H9 (cell line): ENCODE measurements at regions not wholly inside any gene's neighbourhood (a gene's known extent, or its start where the extent isn't known, plus 50 kb on each side); places are given as distances from the start of the nearest gene placed in this dataset.

Source experiments
- DNase-seq: peaks from one replicate; pipeline ENCODE4 v3.0.0-alpha.2; 2017
- H2AFZ ChIP-seq: one replicate; pipeline ENCODE4 v1.6.1; 2013; ENCODE audit warnings: mild to moderate bottlenecking, low read length, control low read depth, moderate library complexity
- H2AK5ac ChIP-seq: 2 replicates; pipeline ENCODE4 v1.6.1; 2013; ENCODE audit warnings: low read length, control low read depth, mixed read lengths; ENCODE audit not compliant: insufficient read length
- H2BK120ac ChIP-seq: one replicate; pipeline ENCODE4 v1.6.1; 2013; ENCODE audit warnings: low read depth, mild to moderate bottlenecking, low read length, control low read depth, inconsistent platforms; ENCODE audit not compliant: poor library complexity, severe bottlenecking
- H2BK12ac ChIP-seq: 2 replicates; pipeline ENCODE4 v1.6.1; 2013; ENCODE audit warnings: low read length, control low read depth, mixed read lengths, low read depth; ENCODE audit not compliant: insufficient read length
- H2BK15ac ChIP-seq: 2 replicates; pipeline ENCODE4 v1.6.1; 2013; ENCODE audit warnings: low read depth, low read length, control low read depth
- H2BK20ac ChIP-seq: one replicate; pipeline ENCODE4 v1.6.1; 2013; ENCODE audit warnings: low read depth, mild to moderate bottlenecking, low read length, control low read depth, inconsistent platforms; ENCODE audit not compliant: poor library complexity, severe bottlenecking
- H2BK5ac ChIP-seq: 2 replicates; pipeline ENCODE4 v1.6.1; 2013; ENCODE audit warnings: low read length, control low read depth, mixed read lengths; ENCODE audit not compliant: insufficient read length
- H3K14ac ChIP-seq: 2 replicates; pipeline ENCODE4 v1.6.1; 2013; ENCODE audit warnings: low read length, control low read depth; ENCODE audit not compliant: insufficient read depth
- H3K18ac ChIP-seq: 2 replicates; pipeline ENCODE4 v1.6.1; 2013; ENCODE audit warnings: low read depth, mild to moderate bottlenecking, mixed read lengths, low read length, control low read depth; ENCODE audit not compliant: insufficient read length
- H3K23ac ChIP-seq: 2 replicates; pipeline ENCODE4 v1.6.1; 2013; ENCODE audit warnings: low read length, control low read depth, mixed read lengths, low read depth; ENCODE audit not compliant: insufficient read length
- H3K23me2 ChIP-seq: 2 replicates; pipeline ENCODE4 v1.6.1; 2013; ENCODE audit warnings: low read depth, mild to moderate bottlenecking, mixed read lengths, low read length, control low read depth; ENCODE audit not compliant: insufficient read length, poor library complexity, severe bottlenecking
- H3K27ac ChIP-seq: 2 replicates; pipeline ENCODE4 v1.5.1; 2013; ENCODE audit warnings: low read length, control low read depth, mixed read lengths, low read depth; ENCODE audit not compliant: insufficient read length
- H3K27me3 ChIP-seq: 2 replicates; pipeline ENCODE4 v1.6.1; 2013; ENCODE audit warnings: low read length, control low read depth, inconsistent platforms; ENCODE audit not compliant: insufficient read depth
- H3K4ac ChIP-seq: 2 replicates; pipeline ENCODE4 v1.6.1; 2013; ENCODE audit warnings: low read depth, mild to moderate bottlenecking, control low read depth, inconsistent platforms, low read length, moderate library complexity
- H3K4me1 ChIP-seq: 2 replicates; pipeline ENCODE4 v1.6.1; 2013; ENCODE audit warnings: low read length, control low read depth, inconsistent platforms; ENCODE audit not compliant: insufficient read depth
- H3K4me2 ChIP-seq: 2 replicates; pipeline ENCODE4 v1.6.1; 2013; ENCODE audit warnings: low read length, control low read depth, mixed read lengths; ENCODE audit not compliant: insufficient read length, insufficient read depth
- H3K56ac ChIP-seq: 2 replicates; pipeline ENCODE4 v1.6.1; 2013; ENCODE audit warnings: low read depth, mild to moderate bottlenecking, mixed read lengths, low read length, control low read depth; ENCODE audit not compliant: insufficient read length
- H3K79me1 ChIP-seq: 2 replicates; pipeline ENCODE4 v1.6.1; 2013; ENCODE audit warnings: low read depth, mild to moderate bottlenecking, moderate library complexity, low read length, control low read depth, inconsistent platforms; ENCODE audit not compliant: insufficient read depth, poor library complexity, severe bottlenecking
- H3K79me2 ChIP-seq: 2 replicates; pipeline ENCODE4 v1.6.1; 2013; ENCODE audit warnings: low read length, control low read depth, inconsistent platforms; ENCODE audit not compliant: insufficient read depth
- H3K9ac ChIP-seq: 2 replicates; pipeline ENCODE4 v1.6.1; 2013; ENCODE audit warnings: low read length, control low read depth, mixed read lengths; ENCODE audit not compliant: insufficient read length; ENCODE audit errors: extremely low read depth
- H3K9me3 ChIP-seq: one replicate; pipeline ENCODE4 v1.6.1; 2013; ENCODE audit warnings: low read depth, low read length, inconsistent platforms; ENCODE audit not compliant: control insufficient read depth
- H3T11ph ChIP-seq: one replicate; pipeline ENCODE4 v1.6.1; 2013; ENCODE audit warnings: mild to moderate bottlenecking, low read length, control low read depth, inconsistent platforms
- H4K20me1 ChIP-seq: one replicate; pipeline ENCODE4 v1.6.1; 2013; ENCODE audit not compliant: control insufficient read depth, insufficient read length, insufficient read depth
- H4K5ac ChIP-seq: 2 replicates; pipeline ENCODE4 v1.6.1; 2013; ENCODE audit warnings: low read depth, mild to moderate bottlenecking, mixed read lengths, low read length, control low read depth; ENCODE audit not compliant: insufficient read length
- H4K8ac ChIP-seq: replicated peaks from 2 replicates; pipeline ENCODE4 v1.6.1; 2013; ENCODE audit warnings: low read length, control low read depth, mixed read lengths, low read depth; ENCODE audit not compliant: insufficient read length
- H4K91ac ChIP-seq: 2 replicates; pipeline ENCODE4 v1.6.1; 2013; ENCODE audit warnings: low read depth, mild to moderate bottlenecking, moderate library complexity, mixed read lengths, low read length, control low read depth; ENCODE audit not compliant: insufficient read length
- H3K27ac Mint-ChIP-seq, 3 experiments: 2 replicates in 2 of 3; 3 replicates in 1 of 3; pipeline ENCODE4 v1.8.0; 2020 to 2021; ENCODE audit warnings: mixed read lengths in 3 of 3, mild to moderate bottlenecking in 1 of 3, moderate library complexity in 1 of 3
- H3K27me3 Mint-ChIP-seq: 2 replicates; pipeline ENCODE4 v1.8.0; 2021; ENCODE audit warnings: low read depth, mild to moderate bottlenecking, moderate library complexity, mixed read lengths
- H3K36me3 Mint-ChIP-seq, 3 experiments: 2 replicates in 2 of 3; 3 replicates in 1 of 3; pipeline ENCODE4 v1.8.0; 2020 to 2021; ENCODE audit warnings: low read depth in 3 of 3, mixed read lengths in 3 of 3; ENCODE audit not compliant: insufficient read depth in 1 of 3
- H3K4me1 Mint-ChIP-seq, 2 experiments: 2 replicates each; pipeline ENCODE4 v1.8.0; 2020; ENCODE audit warnings: mixed read lengths in 2 of 2
- H3K4me3 Mint-ChIP-seq, 2 experiments: 2 replicates in 1 of 2; 3 replicates in 1 of 2; pipeline ENCODE4 v1.8.0; 2020 to 2021; ENCODE audit warnings: mild to moderate bottlenecking in 2 of 2, mixed read lengths in 2 of 2, moderate library complexity in 1 of 2
- H3K9me3 Mint-ChIP-seq, 2 experiments: 2 replicates in 1 of 2; 3 replicates in 1 of 2; pipeline ENCODE4 v1.8.0; 2020; ENCODE audit warnings: mild to moderate bottlenecking in 2 of 2, mixed read lengths in 2 of 2, moderate library complexity in 1 of 2
- CTCF ChIP-seq: fragments of 200-600 bp; sonication (generic); conservative IDR thresholded peaks from 3 replicates; pipeline ENCODE4 v1.8.0; 2021; ENCODE audit warnings: antibody characterized with exemption, mild to moderate bottlenecking
- WGBS: extraction: QIAGEN DNeasy Blood & Tissue Kit; methylation state at CpG from one replicate; pipeline ENCODE4 v1.1.7; 2013; ENCODE audit warnings: missing lambda C conversion rate, low lambda C conversion rate, mixed read lengths; ENCODE audit not compliant: insufficient read length; ENCODE audit errors: extremely low coverage; 5-methylcytosine and 5-hydroxymethylcytosine counted together

DNA sequence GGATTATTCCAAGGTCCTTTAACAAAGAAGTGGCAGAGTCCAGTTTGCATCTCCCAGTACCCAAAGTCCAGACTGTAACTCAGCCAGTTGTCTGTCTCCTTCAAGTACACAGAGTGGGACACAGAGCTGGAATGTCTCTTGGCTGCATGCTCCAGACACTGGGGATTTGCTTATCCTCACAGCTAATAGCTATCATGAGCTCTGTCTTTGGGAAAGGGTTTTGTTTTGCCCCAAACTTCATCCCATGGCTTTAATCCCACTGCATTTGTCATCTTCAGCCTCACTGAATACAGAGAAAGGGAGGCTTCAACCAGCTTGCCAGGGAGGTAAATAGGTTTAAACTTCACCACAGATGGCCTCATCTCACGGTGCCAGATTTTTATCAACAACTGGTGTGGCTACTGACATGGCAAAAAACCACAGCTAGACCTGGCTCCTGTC lies 412.2 kb upstream of the SLC24A2 start:
- Histone ChIP-seq H2BK15ac (no peak overlapping the region), H3K27ac (no peak overlapping the region), H4K5ac (no peak overlapping the region), H3K27me3 (no peaks in the 10 kb centered on the region), H3K4me1 (no peaks in the 10 kb centered on the region), H3K23me2 (no peaks in the 10 kb centered on the region), H3K18ac (no peak overlapping the region), H2AK5ac (no peak overlapping the region), H3K23ac (no peak overlapping the region), H4K8ac (no peak overlapping the region), H3K79me1 (no peaks in the 10 kb centered on the region), H2BK5ac (no peak overlapping the region), H2BK12ac (no peak overlapping the region), H2BK120ac (no peak overlapping the region), H2AFZ (no peak overlapping the region), H4K91ac (no peak overlapping the region), H3K9me3 (no peaks in the 10 kb centered on the region), H3K9ac (no peak overlapping the region), H4K20me1 (no peaks in the 10 kb centered on the region), H3K4me2 (no peak overlapping the region), H3T11ph (no peak overlapping the region), H3K4ac (no peak overlapping the region), H3K79me2 (no peaks in the 10 kb centered on the region), H3K56ac (no peak overlapping the region), H3K14ac (no peak overlapping the region), H2BK20ac (no peak overlapping the region)
- Mint-ChIP-seq H3K36me3 (peaks cover 0 to 5% (median 3%) of the 10 kb centered on the region in 3 experiments; a peak in 2 of 7 replicates), H3K4me1 (peaks cover 28 to 30% of the 10 kb centered on the region in 2 experiments), H3K27ac (no peak overlapping the region), H3K27me3 (no peaks in the 10 kb centered on the region), H3K4me3 (no peak overlapping the region), H3K9me3 (peaks cover 3 to 8% of the 10 kb centered on the region in 2 experiments; a peak in 3 of 5 replicates)
- no peak for DNase-seq
- WGBS, result no CpG with 5 or more reads among the region's 1 CpG
- no peak for TF ChIP-seq CTCF
